Fibroblast of skin of scalp (primary cell): ENCODE measurements at regions not wholly inside any gene's neighbourhood (a gene's known extent, or its start where the extent isn't known, plus 50 kb on each side); places are given as distances from the start of the nearest gene placed in this dataset.
A peak's percentile ranks its signal among the peaks of the same experiment; 100 is the strongest.

Experiments
- DNase-seq: peaks from one replicate; pipeline ENCODE4 v3.0.0-alpha.2; 2013

GRCh38 chr22:44366372-44367300, 53.9 kb upstream of the SHISAL1 start:
- DNase-seq = no peak

DNA sequence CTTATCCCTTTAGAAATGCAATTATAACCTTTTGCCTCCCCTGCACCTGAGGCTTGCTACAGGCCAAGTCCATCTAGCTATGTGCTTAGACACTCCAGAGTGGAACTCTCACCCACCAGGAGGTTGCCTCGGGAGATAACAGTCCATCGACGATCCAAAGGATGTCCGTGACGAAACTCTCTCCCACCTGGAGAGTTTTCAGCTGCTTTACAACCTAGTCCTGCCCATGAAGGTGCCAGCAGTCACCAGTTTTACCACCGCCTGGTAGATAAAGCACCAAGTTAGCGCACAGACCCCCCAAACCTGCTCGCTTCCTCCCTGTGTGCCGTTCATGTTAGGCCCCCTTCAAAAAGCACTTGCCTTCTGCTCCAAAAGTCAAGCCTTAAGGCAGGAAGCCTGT, 53.1 kb upstream of the SHISAL1 start:
- DNase-seq = no peak

DNA sequence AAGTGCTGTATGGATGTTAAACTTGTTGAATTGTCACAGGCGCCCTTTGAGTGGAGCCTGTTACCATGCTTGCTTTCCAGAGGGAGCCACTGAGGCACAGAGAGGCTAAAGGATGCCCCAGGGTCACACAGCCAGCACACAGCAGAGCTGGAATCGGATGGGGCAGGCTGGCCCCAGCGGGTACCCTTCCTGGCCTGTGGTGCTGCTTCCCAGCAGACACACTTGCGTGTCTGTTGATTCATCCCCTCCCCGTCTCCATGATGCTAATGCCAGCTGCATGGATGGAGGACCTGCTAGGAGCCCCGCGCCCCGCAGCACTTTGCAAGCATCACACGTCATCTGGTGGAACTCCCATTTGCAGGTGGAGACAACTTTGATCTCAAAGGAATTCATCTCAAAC, 52.4 kb upstream of the SHISAL1 start:
- no peak for DNase-seq

DNA sequence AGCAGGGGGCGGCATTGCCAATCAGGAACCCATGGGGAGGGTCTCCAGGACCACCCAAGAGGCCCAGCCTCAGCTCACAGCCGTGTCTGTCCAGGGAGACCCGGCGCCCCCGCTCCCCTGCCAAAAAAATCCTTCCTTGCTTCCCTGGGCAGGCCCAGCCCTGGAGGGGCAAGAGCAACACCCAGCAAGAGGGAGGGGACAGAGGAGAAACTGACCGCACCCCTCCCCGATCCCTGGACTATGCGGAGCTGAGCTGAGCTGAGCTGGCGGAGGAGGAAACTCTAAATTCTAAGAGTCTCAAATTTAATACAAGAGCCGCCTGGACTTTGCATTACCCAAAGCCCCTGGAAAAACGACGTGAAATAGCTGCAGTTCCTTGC, 52.0 kb upstream of the SHISAL1 start:
- no peak for DNase-seq

- DNase-seq = no peak
Measured at GRCh38 chr22:44363980-44364750, 51.4 kb upstream of the SHISAL1 start.

DNA sequence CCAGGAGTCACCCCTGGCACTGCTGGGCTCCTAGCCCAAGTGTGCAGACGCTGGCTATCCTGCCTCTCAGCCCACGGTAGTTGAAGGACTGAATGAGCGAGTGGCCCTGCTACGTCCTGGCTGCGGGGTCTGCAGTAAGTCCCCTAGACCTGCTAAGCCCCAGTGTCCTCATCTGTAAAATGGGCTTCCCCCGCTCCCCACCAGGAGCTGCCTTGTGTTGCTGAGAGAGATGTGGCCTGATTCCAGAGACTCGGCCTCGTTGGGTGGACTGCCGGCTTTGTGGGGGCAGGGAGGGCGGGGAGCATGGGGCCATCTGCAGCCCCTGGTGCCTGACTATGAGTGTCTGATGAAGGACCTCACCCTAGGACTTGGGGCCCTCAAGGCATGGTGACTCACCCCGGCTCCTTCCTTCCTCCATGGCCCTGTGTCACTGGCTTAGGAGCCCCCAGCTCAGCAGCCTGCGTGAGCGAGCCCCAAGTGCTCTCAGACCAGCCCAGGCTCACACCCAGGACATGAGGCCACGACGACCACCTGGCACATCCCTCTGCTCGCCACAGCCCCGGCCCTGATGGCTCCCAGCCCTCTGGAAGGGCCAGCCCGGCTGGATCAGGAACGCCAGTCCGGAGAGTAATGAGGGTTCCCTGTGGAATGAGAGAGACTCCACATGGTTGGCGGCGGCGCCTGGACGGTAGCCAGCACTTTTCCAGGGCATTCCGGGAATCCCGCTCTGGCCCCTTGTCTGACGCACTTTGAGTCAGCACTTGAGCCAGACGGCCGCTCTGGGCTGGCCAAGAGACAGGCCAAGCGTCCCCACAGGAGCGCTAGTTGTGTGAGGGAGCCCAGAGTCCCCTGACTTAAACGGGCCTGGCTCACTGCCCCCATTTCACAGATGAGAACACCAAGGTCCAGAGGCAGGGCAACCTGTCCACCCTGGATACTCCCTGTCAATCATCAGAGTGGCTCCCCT, 50.5 kb upstream of the SHISAL1 start:
- peak; percentile 91 for DNase-seq

- no peak for DNase-seq
Measured at GRCh38 chr22:44362249-44363012, 49.7 kb upstream of the SHISAL1 start.
